CD8-positive, alpha-beta memory T cell (primary cell): ENCODE measurements at regions not wholly inside any gene's neighbourhood (a gene's known extent, or its start where the extent isn't known, plus 50 kb on each side); places are given as distances from the start of the nearest gene placed in this dataset.
"Not testable (repeated sequence)": the region's sequence is repeated elsewhere in the genome, so short reads cannot be mapped to it uniquely, and the experiment has no call there.

Source experiments
- CTCF ChIA-PET: fragments of 350-600 bp; sonication (Branson Sonifier 250); formaldehyde crosslinking; loops from one replicate; lab custom pipeline; 2021; ENCODE audit warnings: antibody characterized with exemption; lab: Charles Lee
- POLR2A ChIA-PET: fragments of 350-600 bp; sonication (Branson Sonifier 250); formaldehyde crosslinking; loops from one replicate; lab custom pipeline; 2021; ENCODE audit warnings: antibody characterized with exemption; lab: Charles Lee
- DNase-seq, 5 donors: peaks; one replicate each; pipeline versions ENCODE4 v3.0.0 to v3.0.0-alpha.2; 2020 to 2022; ENCODE audit warnings: mixed read lengths in 1 of 5
- H3K27ac ChIP-seq: one replicate; pipeline ENCODE4 v1.7.0; 2013; ENCODE audit warnings: low read depth, mild to moderate bottlenecking, low read length, moderate library complexity
- H3K27me3 ChIP-seq: 2 replicates; pipeline ENCODE4 v1.7.0; 2013; ENCODE audit warnings: low read length, mild to moderate bottlenecking; ENCODE audit not compliant: insufficient read depth, poor library complexity, severe bottlenecking
- H3K36me3 ChIP-seq: 2 replicates; pipeline ENCODE4 v1.7.0; 2013; ENCODE audit warnings: mild to moderate bottlenecking, low read length, moderate library complexity; ENCODE audit not compliant: insufficient read depth
- H3K4me1 ChIP-seq: 2 replicates; pipeline ENCODE4 v1.7.0; 2013; ENCODE audit warnings: mild to moderate bottlenecking, low read length, moderate library complexity; ENCODE audit not compliant: insufficient read depth
- H3K4me3 ChIP-seq: 2 replicates; pipeline ENCODE4 v1.7.0; 2013; ENCODE audit warnings: mild to moderate bottlenecking, low read length
- H3K9me3 ChIP-seq: 2 replicates; pipeline ENCODE4 v1.7.0; 2013; ENCODE audit warnings: mild to moderate bottlenecking, low read length
- H3K27ac Mint-ChIP-seq, 8 donors: one replicate each; pipeline ENCODE4 v1.8.0; 2020 to 2021; ENCODE audit warnings: mixed read lengths in 8 of 8, mild to moderate bottlenecking in 6 of 8, inconsistent platforms in 3 of 8, moderate library complexity in 3 of 8
- H3K27me3 Mint-ChIP-seq, 2 donors: one replicate each; pipeline ENCODE4 v1.8.0; 2020 to 2021; ENCODE audit warnings: mixed read lengths in 2 of 2, mild to moderate bottlenecking in 1 of 2, moderate library complexity in 1 of 2
- H3K36me3 Mint-ChIP-seq, 3 donors: one replicate each; pipeline ENCODE4 v1.8.0; 2020 to 2021; ENCODE audit warnings: mixed read lengths in 3 of 3, inconsistent platforms in 1 of 3, mild to moderate bottlenecking in 1 of 3
- H3K4me1 Mint-ChIP-seq, 3 donors: one replicate each; pipeline ENCODE4 v1.8.0; 2020 to 2021; ENCODE audit warnings: mixed read lengths in 3 of 3, inconsistent platforms in 1 of 3, mild to moderate bottlenecking in 1 of 3
- H3K4me3 Mint-ChIP-seq, 7 donors: one replicate each; pipeline ENCODE4 v1.8.0; 2020 to 2021; ENCODE audit warnings: mixed read lengths in 7 of 7, mild to moderate bottlenecking in 6 of 7, moderate library complexity in 4 of 7, inconsistent platforms in 2 of 7
- H3K9me3 Mint-ChIP-seq, 5 donors: one replicate each; pipeline ENCODE4 v1.8.0; 2020 to 2022; ENCODE audit warnings: mixed read lengths in 5 of 5, mild to moderate bottlenecking in 3 of 5, moderate library complexity in 2 of 5, inconsistent platforms in 1 of 5

- Histone ChIP-seq H3K4me1 (no peaks in the 10 kb centered on the region), H3K27ac (no peak overlapping the region), H3K9me3 (no peaks in the 10 kb centered on the region), H3K27me3 (no peaks in the 10 kb centered on the region), H3K4me3 (no peak overlapping the region), H3K36me3 (peaks cover 9% of the 10 kb centered on the region)
- H3K27ac Mint-ChIP-seq, result no peak overlapping the region
- H3K4me3 Mint-ChIP-seq, result no peak overlapping the region
- H3K9me3 Mint-ChIP-seq, result no peaks in the 10 kb centered on the region
- peaks cover 3 to 55% (median 26%) of the 10 kb centered on the region in 3 donors for H3K36me3 Mint-ChIP-seq
- H3K4me1 Mint-ChIP-seq, result no peaks in the 10 kb centered on the region
- DNase-seq, result no peak
- H3K27me3 Mint-ChIP-seq, result no peaks in the 10 kb centered on the region
- POLR2A ChIA-PET, result no interaction called here
- CTCF ChIA-PET, result no interaction called here
These were observed 89.0 kb upstream of the SMURF2 start for GRCh38 chr17:64750891-64751677.

- ChIA-PET CTCF (no interaction called here), POLR2A (no interaction called here)
- no peak for DNase-seq
- Histone ChIP-seq H3K27me3 (no peaks in the 10 kb centered on the region), H3K4me3 (no peak overlapping the region), H3K9me3 (no peaks in the 10 kb centered on the region), H3K4me1 (no peaks in the 10 kb centered on the region), H3K27ac (no peak overlapping the region), H3K36me3 (peaks cover 9% of the 10 kb centered on the region)
- Mint-ChIP-seq H3K9me3 (no peaks in the 10 kb centered on the region), H3K4me1 (no peaks in the 10 kb centered on the region), H3K4me3 (no peak overlapping the region), H3K27ac (peak overlapping the region in 1 of 8 donors; percentile 78), H3K36me3 (peaks cover 0 to 51% (median 23%) of the 10 kb centered on the region in 3 donors), H3K27me3 (no peaks in the 10 kb centered on the region)
These were observed 88.4 kb upstream of the SMURF2 start for GRCh38 chr17:64750478-64750877.

GRCh38 chr17:64749306-64749705 lies 87.2 kb upstream of the SMURF2 start:
- Histone ChIP-seq H3K9me3 (no peaks in the 10 kb centered on the region), H3K27ac (no peak overlapping the region), H3K27me3 (no peaks in the 10 kb centered on the region), H3K4me3 (no peak overlapping the region), H3K4me1 (no peaks in the 10 kb centered on the region), H3K36me3 (peaks cover 7% of the 10 kb centered on the region)
- CTCF ChIA-PET, result interaction anchor here (1.2 kb wide), 1 partner anchor 18 kb away, joined by 4 read pairs; no protein-coding TSS in a partner anchor
- no peak for DNase-seq
- Mint-ChIP-seq H3K4me3 (no peak overlapping the region), H3K27ac (no peak overlapping the region), H3K36me3 (peaks cover 0 to 42% (median 21%) of the 10 kb centered on the region in 3 donors), H3K9me3 (no peaks in the 10 kb centered on the region), H3K4me1 (no peaks in the 10 kb centered on the region), H3K27me3 (no peaks in the 10 kb centered on the region)
- POLR2A ChIA-PET, result no interaction called here

GRCh38 chr17:64747938-64748540 lies 85.9 kb upstream of the SMURF2 start:
- Histone ChIP-seq H3K36me3 (peaks cover 6% of the 10 kb centered on the region), H3K27me3 (no peaks in the 10 kb centered on the region), H3K4me1 (no peaks in the 10 kb centered on the region), H3K4me3 (no peak overlapping the region), H3K9me3 (no peaks in the 10 kb centered on the region), H3K27ac (no peak overlapping the region)
- DNase-seq, result no peak
- CTCF ChIA-PET, result interaction anchor here (0.7 to 1.2 kb wide), 5 partner anchors 9 to 98 kb away, joined by 3 to 4 read pairs (median 3); no protein-coding TSS in a partner anchor
- Mint-ChIP-seq H3K36me3 (peaks cover 0 to 31% (median 18%) of the 10 kb centered on the region in 3 donors), H3K27ac (peak overlapping the region in 1 of 8 donors; percentile 58), H3K4me3 (no peak overlapping the region), H3K4me1 (no peaks in the 10 kb centered on the region), H3K9me3 (no peaks in the 10 kb centered on the region), H3K27me3 (no peaks in the 10 kb centered on the region)
- POLR2A ChIA-PET, result interaction anchor here (0.7 kb wide), 1 partner anchor 33 kb away, joined by 3 read pairs; no protein-coding TSS in a partner anchor

GRCh38 chr17:64742326-64742725 lies 80.2 kb upstream of the SMURF2 start:
- H3K4me3 Mint-ChIP-seq, result no peak overlapping the region
- Histone ChIP-seq H3K36me3 (no peaks in the 10 kb centered on the region), H3K27me3 (no peaks in the 10 kb centered on the region), H3K4me3 (no peak overlapping the region), H3K9me3 (no peaks in the 10 kb centered on the region), H3K27ac (no peak overlapping the region), H3K4me1 (peaks cover 6% of the 10 kb centered on the region)
- no peaks in the 10 kb centered on the region for H3K36me3 Mint-ChIP-seq
- H3K27ac Mint-ChIP-seq, result peak overlapping the region in 1 of 8 donors; percentile 65
- DNase-seq, result no peak
- no peaks in the 10 kb centered on the region for H3K9me3 Mint-ChIP-seq
- peaks cover 0 to under 1% (median 0%) of the 10 kb centered on the region in 3 donors for H3K4me1 Mint-ChIP-seq
- ChIA-PET CTCF (no interaction called here), POLR2A (no interaction called here)
- no peaks in the 10 kb centered on the region for H3K27me3 Mint-ChIP-seq

- H3K4me3 ChIP-seq, H3K4me1 Mint-ChIP-seq, POLR2A ChIA-PET, H3K27me3 ChIP-seq, H3K4me1 ChIP-seq, H3K9me3 Mint-ChIP-seq, H3K36me3 ChIP-seq, H3K4me3 Mint-ChIP-seq, H3K27ac ChIP-seq, H3K36me3 Mint-ChIP-seq, H3K27me3 Mint-ChIP-seq, H3K9me3 ChIP-seq, CTCF ChIA-PET, DNase-seq: not testable (repeated sequence)
- H3K27ac Mint-ChIP-seq, result peak overlapping the region in 1 of 8 donors; percentile 65
These were observed 79.8 kb upstream of the SMURF2 start for GRCh38 chr17:64741916-64742315.

- no peaks in the 10 kb centered on the region for H3K27me3 Mint-ChIP-seq
- Histone ChIP-seq H3K27me3 (no peaks in the 10 kb centered on the region), H3K9me3 (no peaks in the 10 kb centered on the region), H3K4me1 (peaks cover 12% of the 10 kb centered on the region), H3K36me3 (no peaks in the 10 kb centered on the region), H3K27ac (no peak overlapping the region), H3K4me3 (no peak overlapping the region)
- no peaks in the 10 kb centered on the region for H3K9me3 Mint-ChIP-seq
- ChIA-PET POLR2A (no interaction called here), CTCF (no interaction called here)
- H3K4me1 Mint-ChIP-seq, result peaks cover 5 to 10% (median 7%) of the 10 kb centered on the region in 3 donors
- H3K36me3 Mint-ChIP-seq, result no peaks in the 10 kb centered on the region
- no peak for DNase-seq
- no peak overlapping the region for H3K4me3 Mint-ChIP-seq
- H3K27ac Mint-ChIP-seq, result peak overlapping the region in 2 of 8 donors; percentile 5 to 73
These were observed 79.0 kb upstream of the SMURF2 start for GRCh38 chr17:64741038-64741641.
